NOMO-1 treated with DMSO at 0.1 percent for 48 hours (cell line): ENCODE measurements at regions not wholly inside any gene's neighbourhood (a gene's known extent, or its start where the extent isn't known, plus 50 kb on each side); places are given as distances from the start of the nearest gene placed in this dataset.

Source experiments
- DNase-seq: peaks from one replicate; lab custom pipeline; 2025; ENCODE audit not compliant: unreplicated experiment; lab: John Stamatoyannopoulos, UW

DNA sequence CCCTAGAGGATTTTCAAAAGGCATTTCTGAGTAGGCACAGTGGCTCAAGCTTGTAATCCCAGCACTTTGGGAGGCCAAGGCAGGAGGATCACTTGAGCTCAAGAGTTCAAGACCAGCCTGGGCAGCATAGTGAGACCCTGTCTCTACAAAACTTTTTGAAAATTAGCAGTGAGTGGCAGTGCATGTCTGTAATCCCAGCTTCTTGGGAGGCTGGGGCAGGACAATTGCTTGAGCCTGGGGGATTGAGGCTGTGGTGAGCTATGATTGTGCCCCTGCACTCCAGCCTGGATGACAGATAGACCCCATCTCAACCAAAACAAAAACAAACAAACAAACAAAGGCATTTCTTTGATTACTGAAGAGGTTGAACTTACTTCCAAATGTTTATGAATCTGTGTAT, 201.4 kb downstream of the KIF26A start:
- no peak for DNase-seq

DNA sequence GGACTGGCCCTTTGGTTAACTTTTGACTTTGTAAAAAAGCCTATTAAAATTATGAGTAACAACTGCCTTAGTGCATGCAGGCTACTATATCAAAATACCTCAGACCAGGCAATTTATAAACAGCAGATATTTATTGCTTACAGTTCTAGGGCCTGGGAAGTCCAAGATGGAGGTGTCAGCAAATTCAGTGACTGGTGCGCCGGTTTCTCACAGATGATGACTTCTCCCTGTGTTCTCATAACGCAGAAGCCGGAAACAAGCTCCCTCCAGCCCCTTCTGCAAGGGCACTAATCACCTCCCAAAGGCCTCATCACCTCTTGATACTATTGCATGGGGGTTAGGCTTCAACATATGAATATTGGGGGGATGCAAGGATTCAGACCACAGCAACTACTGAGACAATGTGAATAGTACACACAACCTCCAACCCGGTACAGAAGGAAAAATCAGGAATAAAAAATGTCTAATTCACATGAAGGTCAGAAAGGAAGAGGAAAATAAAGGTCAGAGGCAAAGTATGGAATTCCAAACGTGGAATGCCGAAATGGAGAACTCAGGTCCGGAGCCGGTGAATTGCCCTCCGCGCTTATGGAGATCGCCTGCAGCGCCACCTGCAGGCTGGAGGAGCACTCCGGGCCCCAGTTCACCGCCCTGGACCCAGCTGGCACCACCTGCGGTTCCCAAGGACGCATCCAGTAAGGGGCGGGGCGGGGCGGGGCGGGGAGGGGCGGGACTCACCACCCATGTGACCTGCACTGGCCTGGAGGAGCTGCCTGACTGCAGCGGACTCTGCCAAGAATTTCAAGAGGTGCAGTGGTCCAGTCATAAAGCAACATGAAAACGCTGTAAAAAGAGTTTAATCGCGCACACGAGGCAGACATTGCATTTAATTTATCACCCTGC, 203.4 kb downstream of the KIF26A start:
- DNase-seq = no peak

GRCh38 chr14:104342435-104343293, 204.3 kb downstream of the KIF26A start:
- no peak for DNase-seq

- no peak for DNase-seq
Observed at GRCh38 chr14:104343294-104343625, 204.9 kb downstream of the KIF26A start.

DNA sequence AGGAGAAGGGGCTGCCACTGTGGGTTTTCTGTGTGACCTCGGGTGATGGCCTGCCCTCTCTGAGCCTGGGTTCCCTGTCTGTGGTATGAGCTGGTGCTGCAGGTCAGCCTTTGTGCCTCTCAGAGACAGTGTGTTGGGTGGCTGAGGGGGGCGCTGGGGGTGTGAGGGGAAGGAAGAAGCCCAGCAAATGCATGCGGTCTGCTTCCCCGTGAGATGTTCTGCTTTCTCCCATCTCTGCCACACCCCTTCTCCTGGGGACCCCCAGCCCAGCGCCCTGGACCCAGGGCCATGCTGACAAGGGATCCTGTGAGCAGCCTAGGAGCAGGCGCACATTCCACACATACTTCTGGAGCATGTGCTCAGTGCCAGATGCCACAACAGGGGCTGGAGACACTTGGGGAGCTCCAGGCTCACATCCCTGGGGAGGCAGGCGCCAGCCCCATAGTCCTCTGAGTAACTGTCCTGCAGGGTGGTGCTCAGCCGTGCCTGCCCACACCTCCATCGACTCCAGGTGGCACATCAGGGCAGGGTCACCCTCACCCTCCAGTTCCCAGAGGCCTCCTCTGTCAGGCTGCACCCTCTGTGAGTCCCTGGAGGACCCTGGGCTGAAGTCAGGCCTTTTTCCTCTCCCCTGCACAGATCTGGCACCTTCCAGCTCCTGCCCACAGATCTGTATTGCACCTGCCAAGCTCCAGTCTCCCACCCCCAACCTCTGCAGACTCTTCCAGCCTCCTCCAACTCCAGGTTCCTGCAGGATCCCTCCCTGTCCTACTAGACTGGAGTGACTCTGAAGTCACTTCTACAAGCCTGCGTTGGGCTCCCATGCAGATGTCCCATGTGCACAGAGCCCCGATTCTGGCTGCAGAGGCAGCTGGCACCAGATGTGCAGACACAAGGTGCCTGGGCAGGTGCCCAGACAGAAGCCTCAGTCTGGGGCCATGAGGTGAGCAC, 205.6 kb downstream of the KIF26A start:
- no peak for DNase-seq

- DNase-seq = no peak
Observed at GRCh38 chr14:104344818-104345620, 206.6 kb downstream of the KIF26A start.

DNA sequence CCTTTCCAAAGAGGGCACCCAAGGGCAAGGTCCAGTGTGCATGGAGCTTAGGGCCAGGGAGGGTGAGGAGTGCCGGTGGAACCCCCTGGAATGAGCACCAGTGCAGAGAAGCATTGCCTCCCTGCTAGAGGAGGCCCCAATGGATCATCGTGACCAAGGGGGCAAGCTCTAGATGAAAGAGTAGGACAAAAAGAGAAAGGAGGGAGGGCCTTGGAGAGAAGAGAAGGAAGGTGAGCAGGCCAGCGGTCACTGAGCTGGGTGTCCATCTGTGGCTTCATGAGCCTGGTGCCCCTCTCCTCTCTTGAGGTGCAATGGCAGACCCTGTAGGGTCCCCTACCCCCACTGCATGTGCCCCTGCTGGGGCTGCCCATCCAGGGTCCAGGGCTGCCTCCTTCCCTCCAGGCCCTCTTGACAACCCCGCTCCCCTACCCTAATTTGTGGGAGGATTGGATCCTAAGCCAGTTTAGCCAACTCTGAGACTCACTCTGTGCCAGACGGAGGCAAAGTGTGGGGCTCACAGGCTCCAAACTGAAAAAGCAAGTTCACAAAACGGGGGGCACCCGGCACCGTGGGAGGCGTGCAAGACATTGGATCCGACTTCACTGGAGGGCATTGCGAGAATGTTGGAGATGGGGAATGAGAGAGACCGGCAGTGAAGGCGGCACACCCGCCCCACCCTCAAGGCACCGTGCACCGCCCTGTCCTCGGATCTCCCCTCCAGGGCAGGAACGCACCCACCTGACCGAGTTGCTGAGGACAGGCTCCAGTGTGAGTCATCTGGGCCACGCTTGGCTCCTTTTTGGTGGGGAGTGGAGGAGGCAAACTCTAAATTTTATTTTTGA, 207.5 kb downstream of the KIF26A start:
- no peak for DNase-seq

DNA sequence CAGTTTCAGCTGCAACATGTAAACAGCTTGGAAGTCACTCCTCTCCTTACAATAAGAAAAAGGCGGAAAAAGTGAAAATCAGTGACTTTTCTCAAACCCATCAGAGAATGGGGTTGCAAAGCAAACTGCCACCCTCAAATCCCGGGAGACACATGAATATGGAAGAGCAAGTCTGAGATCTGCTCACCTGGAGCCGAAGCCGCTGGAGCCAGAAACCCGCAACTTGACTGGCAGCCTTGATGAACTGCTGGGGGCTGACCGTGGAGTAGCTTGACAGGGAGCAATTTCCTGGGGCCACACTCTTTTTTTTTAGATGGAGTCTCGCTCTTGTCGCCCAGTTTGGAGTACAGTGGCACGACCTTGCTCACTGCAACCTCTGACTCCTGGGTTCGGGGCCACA, 208.2 kb downstream of the KIF26A start:
- DNase-seq = no peak

DNA sequence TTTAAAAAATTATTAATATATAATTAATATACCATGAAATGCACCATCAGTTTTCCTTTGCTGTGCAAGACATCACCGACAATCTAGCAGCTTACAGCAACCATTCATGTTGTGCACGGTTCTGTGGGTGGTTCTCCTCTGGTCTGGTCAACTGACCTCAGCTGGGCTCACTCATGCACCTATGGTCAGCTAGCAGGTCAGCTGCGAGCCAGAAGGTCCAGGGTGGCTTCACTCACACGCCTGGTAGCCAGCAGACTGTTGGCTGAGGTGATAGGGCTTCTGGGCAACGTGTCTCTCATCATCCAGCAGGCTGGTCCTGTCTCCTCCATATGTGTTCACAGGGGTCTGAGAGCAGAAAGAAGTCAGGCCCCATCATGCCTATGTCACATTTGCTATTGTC, 210.4 kb downstream of the KIF26A start:
- DNase-seq = no peak

GRCh38 chr14:104349950-104350349, 211.6 kb downstream of the KIF26A start:
- no peak for DNase-seq

DNA sequence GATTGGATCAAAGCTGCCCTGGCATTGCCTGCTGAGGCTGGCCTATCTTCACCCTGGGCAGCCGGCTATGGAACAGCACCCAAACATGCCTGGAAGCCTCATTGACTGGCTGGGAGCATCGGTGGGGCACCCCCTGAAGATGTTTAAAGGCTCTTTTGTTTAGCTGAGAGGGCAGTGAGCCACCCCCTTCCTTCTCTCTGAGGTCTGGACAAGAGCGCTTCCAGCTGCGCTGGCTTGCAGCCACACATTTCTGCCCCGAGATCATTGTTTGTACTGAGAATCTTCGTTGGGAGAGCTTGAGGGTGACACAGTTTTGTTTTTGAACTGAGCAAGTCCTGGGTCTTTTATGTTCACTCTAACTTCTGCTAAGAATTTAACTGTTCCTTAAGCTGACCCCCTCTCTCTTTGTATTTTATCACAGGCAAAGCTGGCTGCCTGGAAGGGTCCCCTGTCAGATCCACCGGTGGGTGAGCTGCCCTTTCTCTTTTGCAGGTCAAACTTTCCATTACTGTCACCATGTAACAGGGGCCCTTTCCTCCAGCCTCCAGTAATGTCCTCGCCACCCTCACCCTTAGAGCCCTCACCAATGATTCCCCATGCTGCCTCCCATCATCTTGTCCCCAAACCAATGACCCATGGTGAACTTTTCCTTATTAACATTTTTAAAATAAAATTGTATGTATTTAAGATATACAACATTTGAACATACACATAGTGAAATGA, 212.2 kb downstream of the KIF26A start:
- DNase-seq = no peak

DNA sequence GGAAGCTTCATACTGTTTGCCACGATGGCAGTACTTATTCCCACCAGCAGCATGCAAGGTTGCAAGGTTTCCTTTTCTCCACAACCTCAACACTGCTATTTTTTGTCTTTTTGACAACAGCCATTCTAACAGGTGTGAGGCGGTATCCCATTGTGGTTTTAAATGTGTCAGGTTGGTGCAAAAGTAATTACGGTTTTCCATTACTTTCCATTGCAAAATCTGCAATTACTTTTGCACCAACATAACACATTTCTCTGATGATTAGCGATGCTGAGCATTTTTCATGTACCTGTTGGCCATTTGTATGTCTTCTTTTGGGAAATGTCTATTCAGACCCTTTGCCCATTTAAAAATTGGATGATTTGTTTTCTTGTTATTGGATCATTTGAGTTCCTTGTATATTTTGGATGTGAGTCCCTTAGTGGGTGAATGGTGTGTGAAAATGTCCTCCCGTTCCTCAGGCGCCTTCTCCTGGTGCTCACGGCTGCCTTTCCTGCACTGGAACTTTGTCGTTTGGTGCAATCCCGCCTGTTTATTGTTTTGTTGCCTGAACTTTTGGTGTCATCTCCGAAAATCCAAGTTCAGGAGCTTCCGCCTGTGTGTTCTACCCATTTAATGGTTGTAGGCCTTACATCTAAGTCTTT, 213.6 kb downstream of the KIF26A start:
- no peak for DNase-seq

- no peak for DNase-seq
Observed at GRCh38 chr14:104352493-104353220, 214.3 kb downstream of the KIF26A start.

DNA sequence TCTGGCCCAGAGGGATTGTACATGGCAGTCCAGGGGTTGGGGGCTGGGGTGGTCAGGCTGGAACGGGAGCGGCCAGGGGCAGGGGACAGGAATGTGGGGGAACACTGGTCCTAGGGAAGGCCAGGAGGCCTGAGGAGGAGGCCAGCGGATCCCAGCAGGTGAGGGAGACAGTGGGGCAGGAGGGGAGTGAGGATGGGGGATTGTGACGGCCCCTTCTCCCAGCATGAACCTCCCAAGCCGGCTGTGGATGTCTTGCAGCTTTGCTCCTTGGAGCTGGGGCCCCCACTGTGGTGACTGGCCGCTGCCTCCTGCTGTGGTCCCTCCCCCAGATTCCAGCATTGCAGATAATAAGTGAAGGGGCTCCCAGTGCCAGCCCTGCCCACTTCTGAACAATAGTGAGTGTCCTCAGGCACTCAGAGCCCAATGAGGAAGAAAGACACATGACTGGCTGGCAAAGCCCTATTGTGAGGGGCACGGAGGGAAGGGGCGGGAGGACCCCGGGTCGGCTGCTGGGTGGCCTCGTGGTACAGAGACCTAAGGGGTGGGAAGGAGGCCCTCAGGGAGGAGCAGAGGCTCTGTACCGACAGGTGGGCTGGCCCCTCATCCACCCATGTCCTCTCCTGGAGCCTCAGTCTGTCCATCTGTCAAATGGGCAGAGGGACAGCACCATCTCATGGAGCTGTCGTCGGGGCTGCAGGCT, 215.0 kb downstream of the KIF26A start:
- no peak for DNase-seq

DNA sequence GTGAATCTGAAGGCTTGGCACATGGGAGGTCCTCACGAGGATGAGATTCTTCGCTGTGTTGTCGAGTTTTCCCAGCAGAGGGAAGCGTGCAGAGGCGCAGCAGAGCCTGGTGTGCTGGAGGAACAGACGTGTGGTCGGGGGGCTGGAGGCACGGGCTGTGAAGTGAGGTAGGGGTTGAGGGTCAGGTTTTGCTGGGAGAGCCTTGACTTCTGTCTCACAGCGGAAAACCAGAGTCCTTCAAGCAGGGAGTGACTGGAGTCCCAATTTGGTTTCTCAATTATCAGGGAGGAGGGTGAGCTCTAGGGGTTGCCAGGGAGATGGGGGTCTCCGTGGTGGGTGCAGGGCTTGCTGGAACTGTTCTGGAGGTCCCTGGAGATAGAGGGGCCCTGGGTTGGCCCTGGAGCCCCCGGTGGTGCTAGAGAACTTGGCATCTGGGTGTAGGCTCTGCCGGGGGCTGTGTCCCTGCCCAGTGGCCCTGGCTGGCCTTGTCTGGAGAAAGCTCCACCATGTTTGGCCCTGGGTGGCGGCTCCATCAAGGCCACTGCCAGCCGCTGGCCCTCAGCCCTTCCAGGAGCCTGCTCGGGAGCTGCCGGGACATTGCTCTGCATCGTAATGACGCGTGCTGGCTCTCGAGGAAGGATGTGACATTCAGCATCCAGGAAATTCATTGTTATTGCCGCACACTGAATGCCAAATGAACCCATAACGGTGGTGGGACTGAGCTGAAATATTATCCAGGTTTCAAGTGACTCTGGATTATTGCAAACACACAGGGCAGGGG, 215.7 kb downstream of the KIF26A start:
- no peak for DNase-seq
